ENCODE measurements at regions not wholly inside any gene's neighbourhood (a gene's known extent, or its start where the extent isn't known, plus 50 kb on each side); places are given as distances from the start of the nearest gene placed in this dataset.

DNA sequence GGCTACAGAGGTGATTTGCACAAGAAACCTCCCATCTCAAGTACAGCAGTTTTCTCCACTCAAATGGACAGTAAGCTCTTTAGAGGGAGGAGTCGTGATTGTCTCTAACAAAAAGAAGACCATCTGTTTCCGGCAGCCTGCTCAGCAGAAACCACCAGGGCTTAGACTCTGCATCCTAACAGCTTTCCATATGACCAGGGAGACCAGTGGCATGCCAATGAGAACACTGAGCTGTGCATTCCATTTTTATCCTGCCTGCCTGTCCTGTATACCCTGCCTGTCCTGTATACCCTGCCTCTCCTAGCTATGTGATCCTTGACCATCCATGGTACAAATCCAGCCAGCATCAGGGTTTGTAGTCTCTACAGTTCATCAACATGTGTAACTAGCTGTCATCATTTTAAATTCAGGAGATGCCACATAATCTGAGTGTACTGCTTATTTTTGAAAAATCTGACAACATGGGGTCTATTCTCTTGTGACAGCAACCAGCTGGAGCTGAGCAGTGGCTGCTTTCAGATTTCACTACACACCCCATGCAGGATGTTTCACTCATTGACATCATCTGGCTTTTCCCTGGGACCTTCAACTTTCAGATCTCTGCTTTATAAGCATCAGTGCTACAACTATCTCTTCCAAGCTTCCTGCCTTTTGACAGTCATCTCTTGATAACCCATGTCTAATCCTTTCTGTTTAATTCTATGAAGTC lies 50.5 kb upstream of the POU2AF2 start:
- Histone ChIP-seq H3K4me3 (no peak overlapping the region), H3K27ac (no peak overlapping the region)
- TF ChIP-seq, protein P1, sequence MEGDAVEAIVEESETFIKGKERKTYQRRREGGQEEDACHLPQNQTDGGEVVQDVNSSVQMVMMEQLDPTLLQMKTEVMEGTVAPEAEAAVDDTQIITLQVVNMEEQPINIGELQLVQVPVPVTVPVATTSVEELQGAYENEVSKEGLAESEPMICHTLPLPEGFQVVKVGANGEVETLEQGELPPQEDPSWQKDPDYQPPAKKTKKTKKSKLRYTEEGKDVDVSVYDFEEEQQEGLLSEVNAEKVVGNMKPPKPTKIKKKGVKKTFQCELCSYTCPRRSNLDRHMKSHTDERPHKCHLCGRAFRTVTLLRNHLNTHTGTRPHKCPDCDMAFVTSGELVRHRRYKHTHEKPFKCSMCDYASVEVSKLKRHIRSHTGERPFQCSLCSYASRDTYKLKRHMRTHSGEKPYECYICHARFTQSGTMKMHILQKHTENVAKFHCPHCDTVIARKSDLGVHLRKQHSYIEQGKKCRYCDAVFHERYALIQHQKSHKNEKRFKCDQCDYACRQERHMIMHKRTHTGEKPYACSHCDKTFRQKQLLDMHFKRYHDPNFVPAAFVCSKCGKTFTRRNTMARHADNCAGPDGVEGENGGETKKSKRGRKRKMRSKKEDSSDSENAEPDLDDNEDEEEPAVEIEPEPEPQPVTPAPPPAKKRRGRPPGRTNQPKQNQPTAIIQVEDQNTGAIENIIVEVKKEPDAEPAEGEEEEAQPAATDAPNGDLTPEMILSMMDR (IDR thresholded peaks at IDR 0.05): no peak
- no peak for DNase-seq (ENCODE audit: low spot score)

DNA sequence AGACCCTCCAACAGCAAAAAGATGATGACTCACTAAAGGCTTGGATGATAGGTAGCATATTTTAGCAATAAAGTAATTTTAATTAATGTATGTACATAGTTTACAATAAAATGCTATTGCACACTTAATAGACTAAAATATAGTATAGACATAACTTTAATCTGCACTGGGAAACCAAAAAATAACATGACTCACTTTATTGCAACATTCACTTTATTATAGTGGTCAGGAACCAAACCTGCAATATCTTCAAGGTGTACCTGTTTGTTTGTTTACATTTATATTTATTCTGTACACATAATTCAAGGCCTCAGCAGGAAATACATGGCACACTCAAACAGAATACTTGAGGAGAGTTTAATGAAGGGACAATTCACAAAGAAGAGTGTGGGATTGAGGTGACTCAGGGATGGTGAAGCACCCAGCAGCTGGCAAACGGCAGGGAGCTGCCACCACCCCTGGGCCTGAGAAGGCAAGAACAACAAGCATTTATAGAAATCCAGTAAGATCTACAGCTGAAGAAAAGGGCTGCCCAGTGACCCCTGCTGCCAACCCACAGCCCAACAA lies 51.5 kb upstream of the POU2AF2 start:
- DNase-seq (ENCODE audit: low spot score): no peak
- TF ChIP-seq, protein P1 (IDR thresholded peaks at IDR 0.05): no peak
- Histone ChIP-seq H3K27ac (no peak overlapping the region), H3K4me3 (no peak overlapping the region)

DNA sequence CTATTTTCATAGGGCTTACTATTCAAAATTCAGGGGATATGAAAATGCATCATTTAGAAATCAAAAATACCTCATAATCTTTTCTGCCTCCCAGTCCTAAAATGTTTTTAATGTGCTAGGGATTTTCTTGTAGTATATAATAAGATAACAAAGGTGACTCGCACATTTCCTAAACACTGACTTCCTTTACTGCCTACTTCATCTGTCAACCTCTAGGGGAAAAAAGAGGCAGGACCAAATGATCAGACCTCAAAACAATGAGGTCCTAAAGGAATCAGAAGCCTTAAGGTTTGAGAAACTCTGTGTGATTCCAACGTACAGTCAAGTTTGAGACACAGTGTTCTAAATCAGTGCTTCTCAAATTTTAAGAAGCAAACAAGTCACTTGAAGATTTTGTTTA lies 56.1 kb upstream of the POU2AF2 start:
- TF ChIP-seq, protein P1 (IDR thresholded peaks at IDR 0.05): no peak
- DNase-seq (ENCODE audit: low spot score): no peak
- H3K27ac ChIP-seq: no peak overlapping the region
- no peak overlapping the region for H3K4me3 ChIP-seq

GRCh38 chr11:111186308-111186915 lies 59.1 kb upstream of the POU2AF2 start:
- TF ChIP-seq, protein P1 (IDR thresholded peaks at IDR 0.05): no peak
- Histone ChIP-seq H3K4me3 (no peak overlapping the region), H3K27ac (no peak overlapping the region)
- DNase-seq (ENCODE audit: low spot score): no peak

GRCh38 chr11:111185266-111185665 lies 60.3 kb upstream of the POU2AF2 start:
- no peak for DNase-seq (ENCODE audit: low spot score)
- no peak overlapping the region for H3K27ac ChIP-seq

GRCh38 chr11:111183706-111184105 lies 61.8 kb upstream of the POU2AF2 start:
- TF ChIP-seq, protein P1 (IDR thresholded peaks at IDR 0.05): no peak
- DNase-seq (ENCODE audit: low spot score): no peak
- no peak overlapping the region for H3K27ac ChIP-seq
- H3K4me3 ChIP-seq: no peak overlapping the region

More at GRCh38 chr11:111185266-111185665, 60.3 kb upstream of the POU2AF2 start:
- TF ChIP-seq, protein P1 (IDR thresholded peaks at IDR 0.05): no peak
- H3K4me3 ChIP-seq: no peak overlapping the region

Data from coronary artery (tissue), 2 donors.